Psoas muscle (tissue), 7 donors: ENCODE measurements at regions not wholly inside any gene's neighbourhood (a gene's known extent, or its start where the extent isn't known, plus 50 kb on each side); places are given as distances from the start of the nearest gene placed in this dataset.

Source experiments
- ATAC-seq, 4 donors: fragments of 200-7000 bp; cut with Tn5 transposase; one replicate each; pipeline ENCODE4 v1.9.1; 2020; ENCODE audit warnings: moderate library complexity in 3 of 4, mild to moderate bottlenecking in 2 of 4
- DNase-seq, 2 donors: peaks; one replicate each; pipeline ENCODE4 v3.0.0-alpha.2; 2020
- H3K27ac ChIP-seq: fragments of 200-600 bp; one replicate; pipeline ENCODE4 v1.8.0; 2022
- H3K27me3 ChIP-seq, 3 donors: fragments of 200-600 bp in 1 of 3; one replicate each; pipeline versions ENCODE4 v1.6.1 to v1.8.0; 2013 to 2022; ENCODE audit warnings: low read length in 2 of 3, mild to moderate bottlenecking in 2 of 3, moderate library complexity in 1 of 3; ENCODE audit not compliant: insufficient read depth in 3 of 3
- H3K36me3 ChIP-seq, 2 donors: fragments of 200-600 bp in 1 of 2; one replicate each; pipeline versions ENCODE4 v1.6.1 to v1.8.0; 2013 to 2022; ENCODE audit warnings: low read depth in 1 of 2, mild to moderate bottlenecking in 1 of 2, moderate library complexity in 1 of 2; ENCODE audit not compliant: insufficient read depth in 1 of 2
- H3K4me1 ChIP-seq: fragments of 200-600 bp; one replicate; pipeline ENCODE4 v1.8.0; 2022
- H3K4me3 ChIP-seq: fragments of 200-600 bp; one replicate; pipeline ENCODE4 v1.8.0; 2022; ENCODE audit warnings: mild to moderate bottlenecking
- H3K9me3 ChIP-seq: fragments of 200-600 bp; one replicate; pipeline ENCODE4 v1.8.0; 2022
- CTCF ChIP-seq: fragments of 200-600 bp; IDR thresholded peaks from one replicate; pipeline ENCODE4 v1.8.0; 2022; ENCODE audit warnings: antibody characterized with exemption
- WGBS, 3 donors: extraction: QIAGEN DNeasy Blood & Tissue Kit; methylation state at CpG; one replicate each; pipeline versions ENCODE4 v1.1.6 to v1.1.7; 2013; 5-methylcytosine and 5-hydroxymethylcytosine counted together
- intact Hi-C, 2 donors: fragments of 100-400 bp; cut with DNase I; formaldehyde crosslinking; loops; one replicate each; pipeline versions ENCODE4 v1.11.0 to v1.14.2; 2022
- donor health status: healthy with polysubstance abuse.
- donor health status: DM: no; HTN: no; CAD: no; lungs with moderate emphysema.
- donor health status: Bipolar disorder and iron deficiency.
- donor health status: healthy.
- donor health status: DM: yes; HTN: yes; CAD: no.
- donor health status: DM: no; HTN: no; CAD: no.
- donor health status: DM: yes; HTN: yes; CAD: no.

DNA sequence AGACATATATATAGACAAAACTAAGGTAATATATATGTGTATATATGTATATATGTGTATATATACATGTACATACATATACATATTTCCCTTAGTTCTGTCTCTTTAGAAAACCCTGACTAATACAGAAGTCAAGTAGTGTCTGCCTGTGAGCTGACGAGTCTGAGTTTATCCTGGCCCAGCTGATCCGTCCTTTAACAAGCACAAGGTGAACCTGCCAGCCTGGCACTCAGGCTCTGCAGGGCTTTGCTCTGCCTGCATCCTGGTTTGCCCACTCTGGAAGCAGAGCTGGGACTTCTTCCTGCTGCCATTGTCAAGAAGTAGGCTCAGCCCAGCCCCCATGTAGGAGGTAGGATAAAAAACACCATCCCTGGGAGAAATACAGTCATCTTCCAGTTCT is 388.0 kb downstream of the ICE1 start:
- no peak overlapping the region for H3K4me3 ChIP-seq
- intact Hi-C loops: no loop called here
- H3K9me3 ChIP-seq: no peaks in the 10 kb centered on the region
- no peaks in the 10 kb centered on the region for H3K27me3 ChIP-seq
- H3K27ac ChIP-seq: no peak overlapping the region
- no peaks in the 10 kb centered on the region for H3K4me1 ChIP-seq
- TF ChIP-seq CTCF: no peak
- H3K36me3 ChIP-seq: no peaks in the 10 kb centered on the region
- DNase-seq: no peak
- no peak for ATAC-seq
- 42 to 70% (median 64%) methylated on average over 2 of the region's 2 CpGs for WGBS, 3 donors

DNA sequence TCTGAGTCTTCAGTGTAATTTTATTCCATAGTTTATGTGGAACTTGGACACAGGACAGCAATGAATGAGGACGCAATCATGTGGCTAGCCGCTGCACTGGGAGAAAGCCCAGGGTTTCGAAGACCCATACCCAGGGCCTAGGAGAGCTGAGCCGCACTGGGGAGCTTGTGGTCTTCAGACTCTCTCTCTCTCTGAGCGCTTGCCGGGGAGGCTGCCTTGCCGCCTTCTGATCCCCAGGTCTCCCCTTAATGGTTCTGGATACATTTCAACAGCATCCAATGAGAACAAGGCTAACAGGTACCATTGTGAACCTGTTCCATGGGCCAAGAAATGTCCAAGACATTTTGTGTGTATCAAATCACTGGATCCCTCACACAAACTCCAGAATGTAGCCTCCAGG is 383.4 kb downstream of the ICE1 start:
- H3K27me3 ChIP-seq: no peaks in the 10 kb centered on the region
- intact Hi-C loops: no loop called here
- H3K4me1 ChIP-seq: no peaks in the 10 kb centered on the region
- no peak for TF ChIP-seq CTCF
- H3K36me3 ChIP-seq: no peaks in the 10 kb centered on the region
- DNase-seq (no peak), ATAC-seq (no peak)
- no peaks in the 10 kb centered on the region for H3K9me3 ChIP-seq
- 96 to 98% (median 97%) methylated on average over 7 of the region's 7 CpGs for WGBS, 3 donors
- no peak overlapping the region for H3K27ac ChIP-seq
- no peak overlapping the region for H3K4me3 ChIP-seq

DNA sequence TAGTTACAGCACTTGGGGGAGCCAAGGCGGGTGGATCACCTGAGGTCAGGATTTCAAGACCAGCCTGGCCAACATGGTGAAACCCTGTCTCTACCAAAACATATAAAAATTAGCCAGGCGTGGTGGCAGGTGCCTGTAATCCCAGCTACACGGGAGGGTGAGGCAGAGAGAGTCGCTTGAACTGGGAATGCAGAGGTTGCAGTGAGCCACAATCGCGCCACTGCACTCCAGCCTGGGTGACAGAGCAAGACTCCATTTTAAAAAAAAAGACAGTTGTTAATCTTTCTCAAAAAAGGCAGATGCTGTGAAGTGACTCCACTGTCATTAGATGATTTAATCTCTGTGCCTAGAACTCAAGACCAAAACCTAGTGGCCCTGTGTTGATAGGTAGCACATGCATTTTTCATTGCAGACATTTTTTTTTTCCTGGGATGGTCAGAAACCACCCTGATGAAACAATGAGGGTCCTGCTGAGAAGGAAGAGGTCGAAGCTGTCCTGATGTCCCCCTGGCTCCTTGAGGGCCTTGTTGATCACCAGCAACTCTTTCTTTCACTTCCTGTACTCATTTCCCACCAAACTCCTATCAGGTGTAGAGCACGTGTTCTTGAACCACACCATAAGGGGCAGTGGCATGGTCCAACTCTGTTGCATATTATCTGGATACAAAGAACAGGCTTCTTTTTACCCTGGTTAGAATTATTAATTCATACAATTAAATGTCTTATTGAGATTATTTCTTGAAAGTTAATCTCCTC is 382.2 kb downstream of the ICE1 start:
- no peak for ATAC-seq
- intact Hi-C loops: no loop called here
- no peak for DNase-seq
- Histone ChIP-seq H3K36me3 (no peaks in the 10 kb centered on the region), H3K4me1 (no peaks in the 10 kb centered on the region), H3K9me3 (no peaks in the 10 kb centered on the region), H3K27ac (no peak overlapping the region), H3K4me3 (no peak overlapping the region), H3K27me3 (no peaks in the 10 kb centered on the region)
- no peak for TF ChIP-seq CTCF
- 79 to 87% (median 84%) methylated on average over 8 of the region's 8 CpGs for WGBS, 3 donors

- intact Hi-C loops: no loop called here
Measured at GRCh38 chr5:5800801-5801761, 378.6 kb downstream of the ICE1 start.

More at GRCh38 chr5:5800801-5801761, 378.6 kb downstream of the ICE1 start:
- no peak overlapping the region for H3K4me3 ChIP-seq
- H3K9me3 ChIP-seq: no peaks in the 10 kb centered on the region
- DNase-seq: no peak
- no peaks in the 10 kb centered on the region for H3K36me3 ChIP-seq
- no peak for TF ChIP-seq CTCF
- no peak for ATAC-seq
- WGBS, 3 donors: 56 to 71% (median 70%) methylated on average over 11 of the region's 11 CpGs
- no peaks in the 10 kb centered on the region for H3K27me3 ChIP-seq
- no peak overlapping the region for H3K27ac ChIP-seq
- no peaks in the 10 kb centered on the region for H3K4me1 ChIP-seq
